ENCODE measurements at regions not wholly inside any gene's neighbourhood (a gene's known extent, or its start where the extent isn't known, plus 50 kb on each side); places are given as distances from the start of the nearest gene placed in this dataset.
A peak's percentile ranks its signal among the peaks of the same experiment; 100 is the strongest.

DNA sequence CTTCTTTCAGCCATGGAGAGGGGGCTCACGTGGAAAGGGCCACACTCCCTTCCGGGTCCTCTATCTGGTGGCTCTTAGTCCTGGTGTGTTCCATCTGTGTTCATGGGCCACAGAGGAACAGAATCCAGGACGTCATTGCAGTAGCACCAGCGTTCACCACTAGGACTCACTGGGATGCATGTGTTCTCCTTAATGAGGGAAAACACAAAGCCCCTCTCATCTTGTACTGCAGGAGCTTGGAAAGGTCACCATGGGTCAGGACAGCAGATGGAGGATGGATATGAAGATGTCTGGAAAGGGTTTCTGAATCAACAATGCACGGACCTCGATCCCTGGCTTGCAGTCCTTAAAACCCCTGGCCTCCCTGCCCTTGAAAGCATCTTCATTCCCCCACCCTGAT lies 113.8 kb upstream of the THY1 start:
- TF ChIP-seq, protein P1, sequence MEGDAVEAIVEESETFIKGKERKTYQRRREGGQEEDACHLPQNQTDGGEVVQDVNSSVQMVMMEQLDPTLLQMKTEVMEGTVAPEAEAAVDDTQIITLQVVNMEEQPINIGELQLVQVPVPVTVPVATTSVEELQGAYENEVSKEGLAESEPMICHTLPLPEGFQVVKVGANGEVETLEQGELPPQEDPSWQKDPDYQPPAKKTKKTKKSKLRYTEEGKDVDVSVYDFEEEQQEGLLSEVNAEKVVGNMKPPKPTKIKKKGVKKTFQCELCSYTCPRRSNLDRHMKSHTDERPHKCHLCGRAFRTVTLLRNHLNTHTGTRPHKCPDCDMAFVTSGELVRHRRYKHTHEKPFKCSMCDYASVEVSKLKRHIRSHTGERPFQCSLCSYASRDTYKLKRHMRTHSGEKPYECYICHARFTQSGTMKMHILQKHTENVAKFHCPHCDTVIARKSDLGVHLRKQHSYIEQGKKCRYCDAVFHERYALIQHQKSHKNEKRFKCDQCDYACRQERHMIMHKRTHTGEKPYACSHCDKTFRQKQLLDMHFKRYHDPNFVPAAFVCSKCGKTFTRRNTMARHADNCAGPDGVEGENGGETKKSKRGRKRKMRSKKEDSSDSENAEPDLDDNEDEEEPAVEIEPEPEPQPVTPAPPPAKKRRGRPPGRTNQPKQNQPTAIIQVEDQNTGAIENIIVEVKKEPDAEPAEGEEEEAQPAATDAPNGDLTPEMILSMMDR (IDR thresholded peaks at IDR 0.05; ENCODE audit: unreplicated experiment): no peak
- DNase-seq (ENCODE audit: unreplicated experiment): no peak
- Mint-ChIP-seq H3K27ac (ENCODE audit: low read depth, unreplicated experiment) (no peak overlapping the region), H3K27me3 (ENCODE audit: insufficient read depth, unreplicated experiment) (peaks cover 72% of the 10 kb centered on the region), H3K36me3 (ENCODE audit: insufficient read depth, unreplicated experiment) (no peaks in the 10 kb centered on the region), H3K9me3 (ENCODE audit: unreplicated experiment) (no peaks in the 10 kb centered on the region), H3K4me1 (ENCODE audit: insufficient read depth, unreplicated experiment) (no peaks in the 10 kb centered on the region), H3K4me3 (ENCODE audit: unreplicated experiment) (no peak overlapping the region)
- POLR2A ChIA-PET: no interaction called here
- CTCF ChIA-PET: interaction anchor here (0.6 to 1.5 kb wide), 3 partner anchors 23 to 166 kb away, joined by 3 to 5 read pairs (median 3); no protein-coding TSS in a partner anchor
- intact Hi-C loops (cut with micrococcal nuclease): no loop called here
- BruUV-seq (replicated peaks): no TSS peak

DNA sequence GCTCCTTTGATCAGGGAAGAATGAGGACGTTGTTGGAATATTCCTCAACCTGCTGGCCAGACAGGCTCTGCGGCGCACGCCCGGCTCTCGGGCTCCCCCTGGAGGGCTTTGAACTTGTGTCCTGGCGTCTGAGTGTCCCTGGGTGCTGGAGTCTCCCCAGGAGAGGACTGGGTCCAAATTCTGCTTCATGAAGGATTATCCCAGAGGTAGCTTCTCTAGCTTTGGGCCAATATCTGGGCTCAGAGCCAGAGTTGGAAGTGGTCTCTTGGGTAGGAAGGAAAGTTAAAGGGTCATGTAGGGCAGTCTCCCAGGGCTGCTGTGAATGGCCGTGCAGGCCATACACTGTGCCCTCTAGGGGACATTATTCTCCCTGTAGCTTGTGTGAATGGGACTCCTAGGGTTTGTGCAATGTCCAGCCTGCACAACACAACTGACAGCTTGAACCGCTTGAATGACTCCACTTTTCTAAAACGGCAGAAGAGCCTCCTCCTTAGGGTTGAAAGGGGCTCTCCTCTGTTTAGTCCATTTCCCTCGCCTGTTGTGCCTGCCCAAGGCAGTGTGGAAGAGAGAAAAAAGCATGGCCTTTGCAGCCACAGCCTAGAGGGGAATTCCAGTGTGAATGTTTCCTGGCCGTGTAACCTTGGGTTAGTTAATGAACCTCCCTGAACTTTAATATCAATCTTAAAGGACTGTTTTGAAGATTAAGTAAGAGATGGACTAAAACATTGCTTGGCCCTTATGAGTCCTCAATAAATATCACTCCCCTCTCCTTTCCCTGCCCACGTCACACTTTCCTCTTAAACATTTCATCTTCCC lies 111.2 kb upstream of the THY1 start:
- CTCF ChIA-PET: interaction anchor here (0.5 to 2.8 kb wide), 19 partner anchors 10 to 1774 kb away, joined by 3 to 18 read pairs (median 4); no protein-coding TSS in a partner anchor
- no peak overlapping the region for H3K27ac Mint-ChIP-seq (ENCODE audit: low read depth, unreplicated experiment)
- DNase-seq (ENCODE audit: unreplicated experiment): peak; percentile 68
- POLR2A ChIA-PET: no interaction called here
- no peaks in the 10 kb centered on the region for H3K9me3 Mint-ChIP-seq (ENCODE audit: unreplicated experiment)
- H3K4me1 Mint-ChIP-seq (ENCODE audit: insufficient read depth, unreplicated experiment): no peaks in the 10 kb centered on the region
- BruUV-seq (replicated peaks): no TSS peak
- TF ChIP-seq, protein P1 (IDR thresholded peaks at IDR 0.05; ENCODE audit: unreplicated experiment): peak; percentile 87
- no peaks in the 10 kb centered on the region for H3K36me3 Mint-ChIP-seq (ENCODE audit: insufficient read depth, unreplicated experiment)
- peaks cover 73% of the 10 kb centered on the region for H3K27me3 Mint-ChIP-seq (ENCODE audit: insufficient read depth, unreplicated experiment)
- intact Hi-C loops (cut with micrococcal nuclease): loop anchor here (1.0 kb wide), 1 partner anchor 53 kb away; no protein-coding TSS in a partner anchor
- no peak overlapping the region for H3K4me3 Mint-ChIP-seq (ENCODE audit: unreplicated experiment)

DNA sequence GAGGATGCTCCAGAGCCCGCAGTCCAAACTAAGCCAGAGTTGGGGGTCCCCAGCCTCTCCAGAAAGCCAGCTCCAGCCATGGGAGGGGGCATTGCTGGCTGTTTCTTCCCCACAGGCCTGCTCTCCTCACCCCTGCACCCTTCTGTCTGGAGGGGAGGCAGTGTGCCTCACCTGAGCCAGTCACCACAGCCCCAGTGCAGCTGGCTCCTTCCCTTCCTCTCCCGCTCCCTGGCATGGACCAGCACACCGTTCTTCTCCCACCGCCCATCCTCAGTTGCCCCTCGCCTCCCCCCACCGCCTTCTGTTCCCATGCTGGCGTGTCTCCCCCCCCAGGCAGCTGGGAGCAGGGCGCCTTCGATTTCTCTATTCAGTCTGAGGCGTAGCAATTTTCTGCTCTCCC lies 110.5 kb upstream of the THY1 start:
- no peak overlapping the region for H3K27ac Mint-ChIP-seq (ENCODE audit: low read depth, unreplicated experiment)
- DNase-seq (ENCODE audit: unreplicated experiment): no peak
- ChIA-PET CTCF (interaction anchor here (0.6 to 2.8 kb wide), 14 partner anchors 8 to 1947 kb away, joined by 3 to 18 read pairs (median 4); no protein-coding TSS in a partner anchor), POLR2A (no interaction called here)
- intact Hi-C loops (cut with micrococcal nuclease): no loop called here
- H3K36me3 Mint-ChIP-seq (ENCODE audit: insufficient read depth, unreplicated experiment): no peaks in the 10 kb centered on the region
- TF ChIP-seq, protein P1 (IDR thresholded peaks at IDR 0.05; ENCODE audit: unreplicated experiment): no peak
- no TSS peak for BruUV-seq (replicated peaks)
- H3K27me3 Mint-ChIP-seq (ENCODE audit: insufficient read depth, unreplicated experiment): peaks cover 73% of the 10 kb centered on the region
- no peak overlapping the region for H3K4me3 Mint-ChIP-seq (ENCODE audit: unreplicated experiment)
- no peaks in the 10 kb centered on the region for H3K4me1 Mint-ChIP-seq (ENCODE audit: insufficient read depth, unreplicated experiment)
- no peaks in the 10 kb centered on the region for H3K9me3 Mint-ChIP-seq (ENCODE audit: unreplicated experiment)

DNA sequence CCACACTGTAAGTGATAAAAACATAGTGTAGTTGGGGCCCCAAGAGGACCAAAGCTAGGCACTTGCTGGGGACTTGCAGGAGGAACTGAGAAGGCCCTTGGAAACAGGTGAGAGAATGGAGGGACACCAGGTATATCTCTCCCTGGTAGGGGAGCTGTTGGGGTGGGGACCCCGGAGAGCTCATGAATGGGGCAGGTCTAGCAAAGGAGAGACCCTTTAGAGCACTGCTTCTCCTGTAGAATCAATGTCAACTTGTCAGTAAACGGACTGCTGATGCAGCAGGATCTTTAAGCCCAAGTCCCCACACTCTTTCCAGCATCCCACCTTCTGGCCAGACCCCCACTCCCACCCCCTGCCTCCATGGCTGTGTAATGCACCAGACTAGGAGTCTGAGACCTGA lies 109.6 kb upstream of the THY1 start:
- Mint-ChIP-seq H3K27me3 (ENCODE audit: insufficient read depth, unreplicated experiment) (peaks cover 76% of the 10 kb centered on the region), H3K36me3 (ENCODE audit: insufficient read depth, unreplicated experiment) (no peaks in the 10 kb centered on the region), H3K4me1 (ENCODE audit: insufficient read depth, unreplicated experiment) (no peaks in the 10 kb centered on the region), H3K9me3 (ENCODE audit: unreplicated experiment) (no peaks in the 10 kb centered on the region), H3K4me3 (ENCODE audit: unreplicated experiment) (no peak overlapping the region), H3K27ac (ENCODE audit: low read depth, unreplicated experiment) (no peak overlapping the region)
- TF ChIP-seq, protein P1 (IDR thresholded peaks at IDR 0.05; ENCODE audit: unreplicated experiment): no peak
- intact Hi-C loops (cut with micrococcal nuclease): no loop called here
- CTCF ChIA-PET: interaction anchor here (0.6 to 2.8 kb wide), 6 partner anchors 10 to 58 kb away, joined by 3 to 15 read pairs (median 4); no protein-coding TSS in a partner anchor
- POLR2A ChIA-PET: interaction anchor here (0.6 kb wide), 1 partner anchor 8 kb away, joined by 3 read pairs; no protein-coding TSS in a partner anchor
- no TSS peak for BruUV-seq (replicated peaks)
- DNase-seq (ENCODE audit: unreplicated experiment): no peak

All from MCF 10A (cell line).